OCI-LY3 (cell line): ENCODE measurements at regions not wholly inside any gene's neighbourhood (a gene's known extent, or its start where the extent isn't known, plus 50 kb on each side); places are given as distances from the start of the nearest gene placed in this dataset.

Source experiments
- EZH2phosphoT487 ChIP-seq: fragments of 200-600 bp; shearing (Covaris generic); IDR thresholded peaks from 2 replicates; pipeline ENCODE4 v1.6.1; 2018; ENCODE audit warnings: antibody characterized with exemption, mixed run types, low read depth
- TF ChIP-seq, protein P1 (sequence below): fragments of 200-600, 300-600 bp; sonication (generic); IDR thresholded peaks from 2 replicates; pipeline ENCODE4 v1.5.1; 2014; ENCODE audit warnings: antibody characterized with exemption, low read length, low read depth

DNA sequence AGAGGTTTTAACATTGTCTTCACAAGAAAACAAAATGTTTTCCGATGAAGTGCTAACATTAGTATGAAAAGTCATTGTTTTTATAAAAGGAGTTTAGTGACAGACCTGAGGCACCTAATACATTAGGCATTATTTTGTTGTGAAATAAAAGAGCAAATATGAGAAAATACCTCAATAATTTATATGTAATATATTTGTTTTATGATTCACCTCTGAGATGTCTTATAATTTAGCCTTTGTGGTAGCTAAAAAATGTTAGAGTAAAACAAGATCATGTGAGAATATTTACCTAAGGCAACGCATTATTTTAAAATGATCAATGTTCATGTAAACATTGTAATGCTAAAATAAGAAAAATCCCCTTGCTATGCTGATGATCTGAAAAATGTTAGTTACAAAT is 100.9 kb upstream of the WDFY3 start:
- TF ChIP-seq, protein P1, sequence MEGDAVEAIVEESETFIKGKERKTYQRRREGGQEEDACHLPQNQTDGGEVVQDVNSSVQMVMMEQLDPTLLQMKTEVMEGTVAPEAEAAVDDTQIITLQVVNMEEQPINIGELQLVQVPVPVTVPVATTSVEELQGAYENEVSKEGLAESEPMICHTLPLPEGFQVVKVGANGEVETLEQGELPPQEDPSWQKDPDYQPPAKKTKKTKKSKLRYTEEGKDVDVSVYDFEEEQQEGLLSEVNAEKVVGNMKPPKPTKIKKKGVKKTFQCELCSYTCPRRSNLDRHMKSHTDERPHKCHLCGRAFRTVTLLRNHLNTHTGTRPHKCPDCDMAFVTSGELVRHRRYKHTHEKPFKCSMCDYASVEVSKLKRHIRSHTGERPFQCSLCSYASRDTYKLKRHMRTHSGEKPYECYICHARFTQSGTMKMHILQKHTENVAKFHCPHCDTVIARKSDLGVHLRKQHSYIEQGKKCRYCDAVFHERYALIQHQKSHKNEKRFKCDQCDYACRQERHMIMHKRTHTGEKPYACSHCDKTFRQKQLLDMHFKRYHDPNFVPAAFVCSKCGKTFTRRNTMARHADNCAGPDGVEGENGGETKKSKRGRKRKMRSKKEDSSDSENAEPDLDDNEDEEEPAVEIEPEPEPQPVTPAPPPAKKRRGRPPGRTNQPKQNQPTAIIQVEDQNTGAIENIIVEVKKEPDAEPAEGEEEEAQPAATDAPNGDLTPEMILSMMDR, result no peak
- no peak for TF ChIP-seq EZH2phosphoT487
